SK-MEL-5 (cell line): ENCODE measurements at regions not wholly inside any gene's neighbourhood (a gene's known extent, or its start where the extent isn't known, plus 50 kb on each side); places are given as distances from the start of the nearest gene placed in this dataset.
"Not testable (repeated sequence)": the region's sequence is repeated elsewhere in the genome, so short reads cannot be mapped to it uniquely, and the experiment has no call there.

Source experiments
- DNase-seq: peaks from one replicate; pipeline ENCODE4 v3.0.0-alpha.2; 2016; ENCODE audit warnings: low read depth, low spot score
- in situ Hi-C: cut with HindIII; loops from 2 replicates; pipeline ENCODE4 v1.10.0; 2016; ENCODE audit warnings: low sequenced_read_pairs, high pct_unique_total_duplicates, low pct_unique_long_range_greater_than_20kb

GRCh38 chr21:41571938-41572510, 64.1 kb upstream of the TMPRSS2 start:
- in situ Hi-C loops: no loop called here
- no peak for DNase-seq

GRCh38 chr21:41570791-41571355, 62.9 kb upstream of the TMPRSS2 start:
- in situ Hi-C loops: no loop called here
- no peak for DNase-seq

DNA sequence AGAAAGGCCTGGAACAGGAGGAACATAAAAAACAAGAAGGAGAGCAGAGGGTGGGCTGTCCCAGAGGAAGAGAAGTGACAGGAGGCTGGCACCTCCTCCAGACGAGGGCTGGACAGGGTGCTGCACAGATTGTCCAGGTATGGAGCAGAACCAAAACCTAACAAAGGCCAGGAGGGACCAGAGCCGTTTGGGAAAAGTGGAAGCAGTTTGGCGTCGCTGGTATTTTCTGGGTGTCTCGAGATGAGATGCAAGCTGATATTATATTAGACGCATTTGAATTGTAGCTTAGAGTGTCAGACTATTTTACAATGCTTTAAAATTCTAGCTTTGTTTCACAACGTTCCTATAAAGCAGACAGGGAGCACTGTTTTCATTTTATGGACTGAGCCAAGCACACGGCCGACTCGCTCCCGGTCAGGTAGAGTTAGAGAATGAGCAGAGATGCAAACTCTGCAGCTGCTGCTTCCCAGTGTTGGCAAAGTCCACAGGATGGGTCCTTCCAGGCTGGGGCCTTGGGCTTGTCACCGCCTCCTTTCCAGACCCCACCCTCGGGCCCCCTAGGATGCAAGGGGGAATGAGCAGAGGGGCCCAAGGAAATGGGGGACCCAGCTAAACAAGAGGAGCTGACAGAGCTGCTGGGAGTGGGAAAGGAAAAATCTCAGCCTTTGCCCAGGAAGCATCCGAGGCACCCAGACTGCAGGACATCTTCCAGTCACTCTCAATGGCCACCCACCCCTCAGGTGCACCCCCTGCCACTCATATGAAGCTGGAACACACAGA, 60.8 kb upstream of the TMPRSS2 start:
- in situ Hi-C loops: no loop called here
- DNase-seq: no peak

DNA sequence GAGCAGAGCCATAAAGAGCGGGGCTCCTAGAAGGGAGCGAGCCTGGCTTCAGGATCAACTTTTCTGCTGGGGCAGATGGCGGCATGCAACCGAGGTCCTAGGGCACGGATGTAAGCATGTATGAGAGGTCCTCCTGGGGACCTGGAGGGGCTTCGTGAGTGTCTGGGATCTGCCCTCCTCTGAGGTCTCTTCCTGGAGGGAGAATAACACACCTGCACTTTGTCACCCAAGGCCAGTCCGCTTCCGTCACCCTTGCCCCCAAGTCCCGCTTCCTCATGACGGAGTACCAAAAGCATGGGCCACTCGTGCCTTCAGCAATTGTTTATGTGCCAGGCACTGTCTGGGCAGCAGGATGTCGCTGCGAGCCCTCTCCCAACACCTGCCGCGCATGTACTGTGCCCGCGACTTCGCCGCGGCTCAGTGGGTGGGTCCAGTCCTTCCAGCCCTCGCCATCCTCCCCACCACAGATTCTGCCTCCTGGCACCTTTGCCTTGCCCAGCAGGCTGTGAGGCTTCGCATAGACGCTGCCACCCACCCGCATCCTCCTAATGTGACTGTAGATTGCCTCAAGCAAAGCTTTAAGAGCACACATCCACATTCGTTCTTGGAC, 60.0 kb upstream of the TMPRSS2 start:
- in situ Hi-C loops: no loop called here
- no peak for DNase-seq

- DNase-seq, in situ Hi-C loops: not testable (repeated sequence)
Measured at GRCh38 chr21:41567237-41567636, 59.3 kb upstream of the TMPRSS2 start.

DNA sequence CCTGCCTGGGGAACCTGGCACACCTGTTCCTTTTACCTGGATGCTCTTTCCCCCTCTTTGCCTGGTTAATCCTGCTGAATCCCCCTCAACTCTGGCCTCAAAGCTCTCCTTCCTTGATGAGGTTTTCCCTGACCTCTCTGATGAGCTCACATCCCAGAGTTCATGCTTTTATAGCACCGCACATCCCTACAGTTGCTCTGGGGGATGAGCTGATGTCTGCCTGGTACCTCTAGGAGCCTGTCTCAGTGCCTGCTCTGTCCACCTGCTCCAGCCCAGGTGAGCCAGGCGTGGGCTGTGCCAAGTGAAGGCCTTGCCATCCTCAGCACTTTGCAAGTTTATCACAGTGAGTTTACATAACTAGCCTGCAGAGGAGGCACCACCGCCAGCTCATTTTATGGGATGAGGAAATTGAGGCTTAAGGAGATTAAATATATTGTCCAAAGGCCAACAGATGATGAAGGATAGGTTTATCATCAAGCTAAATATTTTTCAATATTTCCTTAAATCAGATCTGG, 58.6 kb upstream of the TMPRSS2 start:
- in situ Hi-C loops: no loop called here
- DNase-seq: no peak

DNA sequence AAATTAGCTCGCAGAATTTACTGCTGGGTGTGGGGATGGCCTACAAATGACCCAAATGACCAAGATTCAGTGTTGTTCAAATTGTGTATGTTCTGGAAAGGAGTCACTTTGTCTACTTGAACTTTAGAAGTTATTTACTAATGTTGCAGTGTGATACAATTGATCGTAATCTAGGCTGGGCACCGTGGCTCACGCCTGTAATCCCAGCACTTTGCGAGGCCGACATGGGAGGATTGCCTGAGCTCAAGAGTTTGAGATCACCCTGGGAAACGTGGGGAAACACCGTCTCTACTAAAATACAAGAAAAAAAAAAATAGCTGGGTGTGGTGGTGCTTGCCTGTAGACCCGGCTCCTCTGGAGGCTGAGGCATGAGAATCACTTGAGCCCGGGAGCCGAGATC, 57.6 kb upstream of the TMPRSS2 start:
- DNase-seq: no peak
- in situ Hi-C loops: no loop called here

DNA sequence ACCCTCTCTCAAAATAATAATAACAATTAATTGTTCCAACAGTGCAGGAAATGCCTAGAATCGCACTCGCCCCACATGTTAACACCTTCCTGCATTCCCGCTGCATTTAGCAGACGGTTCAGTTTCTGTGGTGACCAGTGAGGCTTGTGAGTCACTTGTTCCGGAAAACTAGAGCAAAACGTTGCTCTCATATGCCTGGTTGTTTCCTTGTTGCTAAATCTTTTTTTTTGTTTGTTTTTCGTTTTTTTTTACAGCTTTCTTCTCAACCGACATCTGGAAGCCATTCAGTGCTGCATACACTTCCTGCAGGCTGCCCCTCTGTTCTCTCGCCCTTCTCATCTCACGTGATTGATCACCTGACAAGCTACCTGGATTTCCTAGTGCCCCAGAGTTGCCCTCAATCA, 56.9 kb upstream of the TMPRSS2 start:
- DNase-seq: no peak
- in situ Hi-C loops: no loop called here

- DNase-seq: no peak
- in situ Hi-C loops: no loop called here
Measured at GRCh38 chr21:41562101-41563000, 54.4 kb upstream of the TMPRSS2 start.

DNA sequence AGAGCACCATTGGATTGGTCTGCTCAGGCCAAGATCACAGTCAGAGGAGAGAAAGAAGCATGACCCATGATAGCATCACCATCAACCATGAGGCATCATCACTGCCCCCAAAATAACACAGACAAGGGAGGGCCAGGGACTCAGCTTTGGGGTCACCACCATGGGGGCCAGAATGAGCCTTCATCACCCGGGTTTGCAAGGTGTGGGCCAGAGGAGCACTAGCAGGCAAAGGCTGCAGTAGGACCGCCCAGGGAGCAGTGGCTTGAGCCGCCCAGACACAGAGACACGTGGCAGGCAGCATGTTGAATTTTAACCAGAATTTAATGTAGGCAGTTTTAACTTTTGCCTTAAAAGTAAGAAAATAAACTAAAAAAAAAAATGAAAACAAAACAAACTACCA, 53.7 kb upstream of the TMPRSS2 start:
- DNase-seq: no peak

GRCh38 chr21:41560661-41561158, 52.8 kb upstream of the TMPRSS2 start:
- in situ Hi-C loops: no loop called here
- DNase-seq: no peak

More for the DNA sequence above, 53.7 kb upstream of the TMPRSS2 start:
- in situ Hi-C loops: no loop called here

DNA sequence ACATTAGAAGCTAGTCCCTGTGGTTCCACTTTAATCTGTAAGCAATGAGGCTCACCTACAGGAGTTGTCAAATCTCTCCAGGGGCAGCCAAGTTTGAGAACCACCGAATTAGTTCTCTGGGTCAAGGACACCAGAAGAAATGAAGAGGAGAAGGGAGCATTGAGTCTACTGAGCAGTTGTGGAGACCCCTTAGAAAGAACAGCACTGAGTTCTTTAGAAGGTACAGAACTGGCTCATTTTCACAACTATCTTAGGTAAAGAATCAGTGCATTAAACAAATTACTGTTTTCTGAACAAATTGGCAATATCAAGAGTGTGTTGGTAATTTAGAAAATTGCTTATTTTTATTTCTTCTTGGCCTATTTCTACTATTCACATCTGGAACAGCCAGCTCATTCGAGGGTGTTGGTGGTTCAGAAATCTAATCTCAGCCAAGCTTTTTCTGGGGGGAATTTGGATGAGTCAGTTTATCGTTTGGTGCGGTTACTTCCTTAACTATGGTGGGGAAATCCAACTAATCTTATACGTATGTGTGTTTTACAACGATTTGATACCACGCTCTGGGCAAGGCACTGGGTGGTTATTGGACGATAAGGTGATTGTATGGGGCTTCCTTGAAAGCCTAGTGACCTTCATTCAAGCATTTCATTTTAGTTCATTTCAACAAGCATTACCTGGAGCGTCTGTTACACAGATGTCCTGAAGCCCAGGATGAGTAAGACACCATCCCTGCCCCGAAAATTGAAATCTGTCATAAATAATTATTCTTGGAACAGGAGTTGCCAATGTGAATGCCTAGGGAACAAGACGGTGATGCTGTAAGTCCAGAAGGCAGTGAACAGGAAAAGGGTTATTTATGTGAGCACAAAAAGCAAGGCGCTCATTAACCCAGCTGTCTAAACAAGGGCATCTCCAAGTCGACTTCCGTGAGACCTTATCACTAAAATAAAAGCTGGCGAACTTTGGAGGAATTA, 52.0 kb upstream of the TMPRSS2 start:
- DNase-seq: no peak
- in situ Hi-C loops: no loop called here

DNA sequence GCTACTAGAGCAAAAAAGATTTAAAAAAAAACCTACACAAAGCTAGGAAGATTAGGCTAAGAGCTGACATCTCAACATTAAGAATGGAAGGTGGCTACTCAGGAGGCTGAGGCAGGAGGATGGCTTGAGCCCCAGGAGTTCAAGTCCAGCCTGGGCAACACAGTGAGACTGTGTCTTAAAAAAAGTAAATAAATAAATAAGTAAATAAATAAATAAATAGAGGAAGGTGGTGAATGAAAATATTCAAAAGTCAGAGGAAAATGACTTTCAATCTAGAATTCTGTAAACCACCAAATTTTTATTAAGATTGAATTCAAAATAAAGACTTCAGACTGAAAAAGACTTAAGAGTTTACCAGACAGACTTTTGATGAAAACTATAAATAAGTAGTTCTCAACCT, 50.9 kb upstream of the TMPRSS2 start:
- in situ Hi-C loops: no loop called here
- no peak for DNase-seq

DNA sequence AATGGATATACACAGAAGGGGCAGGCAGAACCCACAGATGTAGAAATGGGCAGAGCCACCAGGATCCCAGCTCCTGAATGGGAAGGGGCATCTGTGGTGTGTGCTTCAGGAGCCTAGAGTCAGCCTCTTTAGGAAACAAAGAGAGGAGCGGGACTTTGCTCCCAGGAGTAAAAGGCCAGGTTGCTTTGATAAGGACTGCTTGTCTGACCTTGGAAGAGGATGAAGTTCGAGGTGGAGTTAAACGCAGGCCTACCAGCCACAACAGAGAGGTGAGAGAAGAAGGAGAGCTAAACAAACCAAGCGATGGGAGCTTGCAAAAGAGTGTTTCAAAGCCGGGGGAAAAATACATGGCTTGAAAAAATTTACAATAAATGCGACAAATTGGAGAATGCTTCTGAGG, 49.9 kb upstream of the TMPRSS2 start:
- in situ Hi-C loops: no loop called here
- no peak for DNase-seq
